B cell (primary cell): ENCODE measurements at regions not wholly inside any gene's neighbourhood (a gene's known extent, or its start where the extent isn't known, plus 50 kb on each side); places are given as distances from the start of the nearest gene placed in this dataset.

Source experiments
- EZH2 ChIP-seq: IDR thresholded peaks from 2 replicates; pipeline ENCODE4 v1.6.1; 2012; ENCODE audit warnings: borderline replicate concordance, low read depth, mild to moderate bottlenecking, moderate library complexity, low read length; ENCODE audit not compliant: insufficient read depth, poor library complexity, severe bottlenecking
- TF ChIP-seq, protein P1 (sequence below): fragments of 200-600 bp; IDR thresholded peaks from one replicate; pipeline ENCODE4 v1.8.0; 2022; ENCODE audit warnings: antibody characterized with exemption, mild to moderate bottlenecking

DNA sequence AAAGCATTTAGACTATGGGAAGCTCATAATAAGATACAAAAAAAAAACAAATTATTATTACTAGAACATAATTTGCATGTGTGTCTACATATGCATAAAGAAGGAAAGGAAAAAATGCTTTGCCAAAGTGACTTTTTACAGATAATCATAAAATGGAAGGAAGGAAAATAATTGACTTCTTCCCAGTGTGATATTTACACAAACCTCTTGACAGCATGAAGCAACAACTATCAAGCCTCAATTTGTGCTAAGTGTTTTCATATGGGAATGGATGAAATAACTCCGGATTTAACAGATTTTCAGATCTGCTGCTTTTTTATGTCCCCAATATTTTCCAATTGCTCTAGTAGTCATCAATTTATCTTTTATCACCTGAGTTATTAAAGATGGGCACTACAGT, 275.9 kb upstream of the REG3G start:
- TF ChIP-seq, protein P1, sequence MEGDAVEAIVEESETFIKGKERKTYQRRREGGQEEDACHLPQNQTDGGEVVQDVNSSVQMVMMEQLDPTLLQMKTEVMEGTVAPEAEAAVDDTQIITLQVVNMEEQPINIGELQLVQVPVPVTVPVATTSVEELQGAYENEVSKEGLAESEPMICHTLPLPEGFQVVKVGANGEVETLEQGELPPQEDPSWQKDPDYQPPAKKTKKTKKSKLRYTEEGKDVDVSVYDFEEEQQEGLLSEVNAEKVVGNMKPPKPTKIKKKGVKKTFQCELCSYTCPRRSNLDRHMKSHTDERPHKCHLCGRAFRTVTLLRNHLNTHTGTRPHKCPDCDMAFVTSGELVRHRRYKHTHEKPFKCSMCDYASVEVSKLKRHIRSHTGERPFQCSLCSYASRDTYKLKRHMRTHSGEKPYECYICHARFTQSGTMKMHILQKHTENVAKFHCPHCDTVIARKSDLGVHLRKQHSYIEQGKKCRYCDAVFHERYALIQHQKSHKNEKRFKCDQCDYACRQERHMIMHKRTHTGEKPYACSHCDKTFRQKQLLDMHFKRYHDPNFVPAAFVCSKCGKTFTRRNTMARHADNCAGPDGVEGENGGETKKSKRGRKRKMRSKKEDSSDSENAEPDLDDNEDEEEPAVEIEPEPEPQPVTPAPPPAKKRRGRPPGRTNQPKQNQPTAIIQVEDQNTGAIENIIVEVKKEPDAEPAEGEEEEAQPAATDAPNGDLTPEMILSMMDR, result no peak
- no peak for TF ChIP-seq EZH2
